NT2/D1 (cell line): ENCODE measurements at regions not wholly inside any gene's neighbourhood (a gene's known extent, or its start where the extent isn't known, plus 50 kb on each side); places are given as distances from the start of the nearest gene placed in this dataset.

Source experiments
- SUZ12 ChIP-seq: IDR thresholded peaks from 2 replicates; pipeline ENCODE4 v1.6.1; 2011; ENCODE audit not compliant: insufficient read length, insufficient read depth; ENCODE audit errors: extremely low read depth
- YY1 ChIP-seq: IDR thresholded peaks from 2 replicates; pipeline ENCODE4 v1.6.1; 2011; ENCODE audit not compliant: insufficient read length, insufficient read depth
- ZNF274 ChIP-seq: IDR thresholded peaks from 2 replicates; pipeline ENCODE4 v1.6.1; 2011; ENCODE audit warnings: mild to moderate bottlenecking, low read depth, low read length

GRCh38 chr15:31815411-31816155 lies 214.7 kb upstream of the CHRNA7 start:
- no peak for TF ChIP-seq YY1
- TF ChIP-seq SUZ12, result no peak
- TF ChIP-seq ZNF274, result no peak
